WTC11 (cell line): ENCODE measurements at regions not wholly inside any gene's neighbourhood (a gene's known extent, or its start where the extent isn't known, plus 50 kb on each side); places are given as distances from the start of the nearest gene placed in this dataset.
A peak's percentile ranks its signal among the peaks of the same experiment; 100 is the strongest.

ENCODE experiments used
- ATAC-seq: fragments of 200-7000 bp; cut with Tn5 transposase; 2 replicates; pipeline ENCODE4 v1.10.0; 2021; ENCODE audit warnings: mild to moderate bottlenecking, moderate library complexity
- CTCF ChIA-PET: fragments of 300-600 bp; sonication (Branson Sonifier 250); formaldehyde crosslinking; loops from one replicate; lab custom pipeline; 2021; ENCODE audit warnings: antibody characterized with exemption; lab: Charles Lee
- POLR2A ChIA-PET: fragments of 350-600 bp; sonication (Branson Sonifier 250); formaldehyde crosslinking; loops from one replicate; lab custom pipeline; 2021; ENCODE audit warnings: antibody characterized with exemption; lab: Charles Lee
- DNase-seq: peaks from one replicate; pipeline ENCODE4 v3.0.0; 2021; ENCODE audit warnings: low spot score
- H3K27ac Mint-ChIP-seq: 2 replicates; pipeline ENCODE4 v1.8.0; 2021; ENCODE audit warnings: mixed read lengths
- H3K27me3 Mint-ChIP-seq: 2 replicates; pipeline ENCODE4 v1.8.0; 2021; ENCODE audit warnings: low read depth, mild to moderate bottlenecking, moderate library complexity, mixed read lengths
- H3K36me3 Mint-ChIP-seq: 2 replicates; pipeline ENCODE4 v1.8.0; 2021; ENCODE audit warnings: mixed read lengths
- H3K4me1 Mint-ChIP-seq: 2 replicates; pipeline ENCODE4 v1.8.0; 2022; ENCODE audit warnings: mixed read lengths
- H3K4me3 Mint-ChIP-seq: 2 replicates; pipeline ENCODE4 v1.8.0; 2021; ENCODE audit warnings: mild to moderate bottlenecking, moderate library complexity, mixed read lengths
- H3K9me3 Mint-ChIP-seq: 2 replicates; pipeline ENCODE4 v1.8.0; 2021; ENCODE audit warnings: mixed read lengths
- ATF1 ChIP-seq: sonication (generic); formaldehyde crosslinking; IDR thresholded peaks from 2 replicates; pipeline ENCODE4 v1.8.1; 2023; ENCODE audit warnings: mild to moderate bottlenecking, moderate library complexity, missing genetic modification reagents
- CBFB ChIP-seq: sonication (generic); formaldehyde crosslinking; IDR thresholded peaks from 2 replicates; pipeline ENCODE4 v1.8.1; 2022; ENCODE audit warnings: mild to moderate bottlenecking, low read depth, missing genetic modification reagents
- E2F4 ChIP-seq: sonication (generic); formaldehyde crosslinking; IDR thresholded peaks from 2 replicates; pipeline ENCODE4 v1.8.1; 2022; ENCODE audit warnings: low read depth, mild to moderate bottlenecking, moderate library complexity, missing genetic modification reagents, borderline replicate concordance
- FOXP1 ChIP-seq: sonication (generic); formaldehyde crosslinking; IDR thresholded peaks from 2 replicates; pipeline ENCODE4 v1.8.0; 2022; ENCODE audit warnings: missing genetic modification reagents, mild to moderate bottlenecking, moderate library complexity, borderline replicate concordance
- HMGA2 ChIP-seq: fragments of 250-450 bp; sonication (Bioruptor Pico); IDR thresholded peaks from 2 replicates; pipeline ENCODE4 v1.4.0; 2021; ENCODE audit warnings: mild to moderate bottlenecking, moderate library complexity
- KAT7 ChIP-seq: sonication (generic); formaldehyde crosslinking; IDR thresholded peaks from 2 replicates; pipeline ENCODE4 v1.8.1; 2023; ENCODE audit warnings: missing genetic modification reagents, mild to moderate bottlenecking, borderline replicate concordance
- MYBL2 ChIP-seq: sonication (generic); formaldehyde crosslinking; IDR thresholded peaks from 2 replicates; pipeline ENCODE4 v1.8.1; 2023; ENCODE audit warnings: mild to moderate bottlenecking, moderate library complexity, missing genetic modification reagents
- NFYB ChIP-seq: sonication (generic); formaldehyde crosslinking; conservative IDR thresholded peaks from 2 replicates; pipeline ENCODE4 v1.8.0; 2022; ENCODE audit warnings: low read depth, missing genetic modification reagents
- SMAD3 ChIP-seq: sonication (generic); formaldehyde crosslinking; IDR thresholded peaks from 2 replicates; pipeline ENCODE4 v1.8.0; 2022; ENCODE audit warnings: missing genetic modification reagents, mild to moderate bottlenecking, borderline replicate concordance
- SP1 ChIP-seq: sonication (generic); formaldehyde crosslinking; conservative IDR thresholded peaks from 2 replicates; pipeline ENCODE4 v1.8.1; 2022; ENCODE audit warnings: missing genetic modification reagents
- TEAD1 ChIP-seq: sonication (generic); formaldehyde crosslinking; IDR thresholded peaks from 2 replicates; pipeline ENCODE4 v1.8.0; 2022; ENCODE audit warnings: mild to moderate bottlenecking, missing genetic modification reagents
- ZBTB21 ChIP-seq: sonication (generic); formaldehyde crosslinking; IDR thresholded peaks from 2 replicates; pipeline ENCODE4 v1.8.1; 2023; ENCODE audit warnings: mild to moderate bottlenecking, missing genetic modification reagents, borderline replicate concordance
- ZNF416 ChIP-seq: fragments of 250-450 bp; sonication (Bioruptor Pico); IDR thresholded peaks from 2 replicates; pipeline ENCODE4 v1.9.0; 2021; ENCODE audit warnings: mild to moderate bottlenecking, inconsistent platforms
- ZNF512 ChIP-seq: sonication (generic); formaldehyde crosslinking; IDR thresholded peaks from 2 replicates; pipeline ENCODE4 v1.8.1; 2022; ENCODE audit warnings: missing genetic modification reagents, borderline replicate concordance
- TF ChIP-seq, protein P1 (sequence below): fragments of 250-450 bp; sonication (Bioruptor Pico); IDR thresholded peaks from 2 replicates; pipeline ENCODE4 v1.9.0; 2021; ENCODE audit warnings: moderate library complexity, mild to moderate bottlenecking, inconsistent platforms, borderline replicate concordance
- TF ChIP-seq, protein P2 (sequence below): sonication (generic); formaldehyde crosslinking; IDR thresholded peaks from 2 replicates; pipeline ENCODE4 v1.8.0; 2023; ENCODE audit warnings: missing genetic modification reagents, mild to moderate bottlenecking, borderline replicate concordance
- TF ChIP-seq, protein P3 (sequence below): sonication (generic); formaldehyde crosslinking; IDR thresholded peaks from 2 replicates; pipeline ENCODE4 v1.8.1; 2022; ENCODE audit warnings: mild to moderate bottlenecking, missing genetic modification reagents, moderate library complexity, borderline replicate concordance

DNA sequence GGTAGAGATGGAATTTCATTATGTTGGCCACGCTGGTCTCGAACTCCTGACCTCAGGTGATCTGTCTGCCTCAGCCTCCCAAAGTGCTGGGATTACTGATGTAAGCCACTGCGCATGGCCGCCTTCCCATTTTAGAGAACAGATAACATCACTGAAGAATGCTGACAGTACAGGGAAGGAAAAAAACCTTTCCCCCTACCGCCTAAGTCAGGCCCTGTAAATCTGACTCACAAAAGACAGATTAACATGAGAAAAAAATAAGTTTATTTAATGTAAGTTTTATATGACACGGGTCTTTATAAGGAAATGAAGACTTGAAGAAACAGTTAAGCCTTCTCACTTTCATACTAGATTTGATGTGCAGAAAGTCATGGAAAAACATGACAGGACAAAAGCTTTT, 227.2 kb upstream of the ZNF608 start (continued):
- no peak for TF ChIP-seq ZNF416
- TF ChIP-seq, protein P1, sequence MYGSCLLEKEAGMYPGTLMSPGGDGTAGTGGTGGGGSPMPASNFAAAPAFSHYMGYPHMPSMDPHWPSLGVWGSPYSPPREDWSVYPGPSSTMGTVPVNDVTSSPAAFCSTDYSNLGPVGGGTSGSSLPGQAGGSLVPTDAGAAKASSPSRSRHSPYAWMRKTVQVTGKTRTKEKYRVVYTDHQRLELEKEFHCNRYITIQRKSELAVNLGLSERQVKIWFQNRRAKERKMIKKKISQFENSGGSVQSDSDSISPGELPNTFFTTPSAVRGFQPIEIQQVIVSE (CRISPR knock-in tag), result no peak
- TF ChIP-seq, protein P2, sequence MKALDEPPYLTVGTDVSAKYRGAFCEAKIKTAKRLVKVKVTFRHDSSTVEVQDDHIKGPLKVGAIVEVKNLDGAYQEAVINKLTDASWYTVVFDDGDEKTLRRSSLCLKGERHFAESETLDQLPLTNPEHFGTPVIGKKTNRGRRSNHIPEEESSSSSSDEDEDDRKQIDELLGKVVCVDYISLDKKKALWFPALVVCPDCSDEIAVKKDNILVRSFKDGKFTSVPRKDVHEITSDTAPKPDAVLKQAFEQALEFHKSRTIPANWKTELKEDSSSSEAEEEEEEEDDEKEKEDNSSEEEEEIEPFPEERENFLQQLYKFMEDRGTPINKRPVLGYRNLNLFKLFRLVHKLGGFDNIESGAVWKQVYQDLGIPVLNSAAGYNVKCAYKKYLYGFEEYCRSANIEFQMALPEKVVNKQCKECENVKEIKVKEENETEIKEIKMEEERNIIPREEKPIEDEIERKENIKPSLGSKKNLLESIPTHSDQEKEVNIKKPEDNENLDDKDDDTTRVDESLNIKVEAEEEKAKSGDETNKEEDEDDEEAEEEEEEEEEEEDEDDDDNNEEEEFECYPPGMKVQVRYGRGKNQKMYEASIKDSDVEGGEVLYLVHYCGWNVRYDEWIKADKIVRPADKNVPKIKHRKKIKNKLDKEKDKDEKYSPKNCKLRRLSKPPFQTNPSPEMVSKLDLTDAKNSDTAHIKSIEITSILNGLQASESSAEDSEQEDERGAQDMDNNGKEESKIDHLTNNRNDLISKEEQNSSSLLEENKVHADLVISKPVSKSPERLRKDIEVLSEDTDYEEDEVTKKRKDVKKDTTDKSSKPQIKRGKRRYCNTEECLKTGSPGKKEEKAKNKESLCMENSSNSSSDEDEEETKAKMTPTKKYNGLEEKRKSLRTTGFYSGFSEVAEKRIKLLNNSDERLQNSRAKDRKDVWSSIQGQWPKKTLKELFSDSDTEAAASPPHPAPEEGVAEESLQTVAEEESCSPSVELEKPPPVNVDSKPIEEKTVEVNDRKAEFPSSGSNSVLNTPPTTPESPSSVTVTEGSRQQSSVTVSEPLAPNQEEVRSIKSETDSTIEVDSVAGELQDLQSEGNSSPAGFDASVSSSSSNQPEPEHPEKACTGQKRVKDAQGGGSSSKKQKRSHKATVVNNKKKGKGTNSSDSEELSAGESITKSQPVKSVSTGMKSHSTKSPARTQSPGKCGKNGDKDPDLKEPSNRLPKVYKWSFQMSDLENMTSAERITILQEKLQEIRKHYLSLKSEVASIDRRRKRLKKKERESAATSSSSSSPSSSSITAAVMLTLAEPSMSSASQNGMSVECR (CRISPR knock-in tag), result no peak
- TF ChIP-seq ZNF512 (CRISPR knock-in tag), result no peak
- TF ChIP-seq TEAD1 (CRISPR knock-in tag), result no peak
- TF ChIP-seq ATF1 (CRISPR knock-in tag), result no peak

GRCh38 chr5:124976086-124976485, 229.6 kb upstream of the ZNF608 start:
- peaks cover 56% of the 10 kb centered on the region for H3K4me1 Mint-ChIP-seq
- TF ChIP-seq FOXP1 (CRISPR knock-in tag), result 0 out of 2 replicates have a peak, but pooled peaks have one; percentile 56
- no peak for TF ChIP-seq ZBTB21
- peak; percentile 53; the same call in 1 of the 2 replicates for TF ChIP-seq MYBL2
- H3K36me3 Mint-ChIP-seq, result peaks cover 41% of the 10 kb centered on the region
- peaks cover 13% of the 10 kb centered on the region for H3K27me3 Mint-ChIP-seq
- H3K4me3 Mint-ChIP-seq, result no peak overlapping the region
- ATAC-seq (no peak), DNase-seq (no peak)
- CTCF ChIA-PET, result no interaction called here
- POLR2A ChIA-PET, result no interaction called here
- no peak overlapping the region for H3K27ac Mint-ChIP-seq
- peaks cover 32% of the 10 kb centered on the region for H3K9me3 Mint-ChIP-seq

DNA sequence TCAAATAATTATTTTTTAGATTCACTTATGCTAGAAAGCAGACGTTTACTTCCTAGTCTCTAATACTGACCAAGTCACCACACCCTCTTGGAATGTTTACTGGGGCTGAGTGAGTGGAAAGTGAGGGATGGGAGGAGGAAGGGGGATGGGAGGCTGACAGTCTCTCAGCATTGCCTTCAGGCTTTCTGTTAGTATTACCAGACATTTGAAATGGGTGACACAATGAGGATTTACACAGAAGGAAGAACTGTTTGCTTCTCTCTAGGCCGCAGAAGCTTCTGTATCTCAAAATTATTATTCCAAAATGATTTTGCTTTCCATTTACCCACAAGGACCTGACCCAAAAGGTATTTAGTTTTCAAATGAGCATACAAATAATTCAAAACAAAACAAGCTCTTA, 232.8 kb upstream of the ZNF608 start:
- no peak overlapping the region for H3K4me3 Mint-ChIP-seq
- POLR2A ChIA-PET, result interaction anchor here (0.6 kb wide), 1 partner anchor 318 kb away, joined by 3 read pairs; no protein-coding TSS in a partner anchor

DNA sequence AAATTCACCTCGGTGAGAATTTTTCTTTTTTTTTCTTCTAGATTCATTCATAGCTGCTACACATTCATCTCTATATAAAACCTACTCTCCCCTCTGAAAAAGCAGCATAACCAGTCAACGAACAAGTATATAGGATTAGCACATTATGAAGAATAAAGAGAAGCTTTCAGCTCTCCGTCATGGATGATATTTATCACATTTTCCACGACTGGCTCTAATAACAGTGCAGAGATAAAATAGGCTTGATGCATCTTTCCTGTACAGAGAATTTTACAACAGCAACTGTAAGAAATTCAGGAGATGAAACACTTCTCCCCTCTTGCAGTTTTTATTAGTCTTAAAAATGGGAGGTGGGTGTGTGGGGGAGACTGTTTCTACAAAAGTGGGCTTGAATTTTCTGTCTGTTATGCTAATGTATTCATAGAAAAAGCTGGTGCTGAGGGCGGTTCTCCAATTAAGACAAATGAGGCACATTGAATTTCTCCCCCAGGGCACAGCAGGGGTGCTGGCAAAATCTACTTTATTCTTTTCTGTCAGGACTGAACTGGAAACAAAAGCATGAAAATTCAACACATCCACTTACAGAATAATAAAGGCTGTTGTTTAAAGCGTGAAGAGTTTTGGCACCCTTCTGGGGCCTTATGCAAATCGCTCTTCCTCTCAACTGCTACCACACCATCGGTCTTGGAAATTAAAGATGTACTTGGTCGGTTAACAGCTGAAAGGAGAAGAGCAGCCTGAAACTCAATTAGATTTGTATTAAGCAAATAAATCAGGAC, 233.9 kb upstream of the ZNF608 start:
- CTCF ChIA-PET, result interaction anchor here (0.6 kb wide), 1 partner anchor 746 kb away, joined by 4 read pairs; no protein-coding TSS in a partner anchor
- H3K36me3 Mint-ChIP-seq, result peaks cover 62% of the 10 kb centered on the region
- POLR2A ChIA-PET, result no interaction called here
- H3K4me3 Mint-ChIP-seq, result peak overlapping the region; percentile 36
- ATAC-seq (peak; percentile 82), DNase-seq (peak; percentile 53)
- H3K4me1 Mint-ChIP-seq, result peaks cover 40% of the 10 kb centered on the region
- H3K27ac Mint-ChIP-seq, result peak overlapping the region; percentile 85
- H3K9me3 Mint-ChIP-seq, result peaks cover 45% of the 10 kb centered on the region
- H3K27me3 Mint-ChIP-seq, result peaks cover 40% of the 10 kb centered on the region
- TF ChIP-seq KAT7 (CRISPR knock-in tag) (no peak), HMGA2 (CRISPR knock-in tag) (no peak), NFYB (no peak), SMAD3 (no peak), CBFB (no peak), E2F4 (CRISPR knock-in tag) (no peak)
- TF ChIP-seq, protein P3, sequence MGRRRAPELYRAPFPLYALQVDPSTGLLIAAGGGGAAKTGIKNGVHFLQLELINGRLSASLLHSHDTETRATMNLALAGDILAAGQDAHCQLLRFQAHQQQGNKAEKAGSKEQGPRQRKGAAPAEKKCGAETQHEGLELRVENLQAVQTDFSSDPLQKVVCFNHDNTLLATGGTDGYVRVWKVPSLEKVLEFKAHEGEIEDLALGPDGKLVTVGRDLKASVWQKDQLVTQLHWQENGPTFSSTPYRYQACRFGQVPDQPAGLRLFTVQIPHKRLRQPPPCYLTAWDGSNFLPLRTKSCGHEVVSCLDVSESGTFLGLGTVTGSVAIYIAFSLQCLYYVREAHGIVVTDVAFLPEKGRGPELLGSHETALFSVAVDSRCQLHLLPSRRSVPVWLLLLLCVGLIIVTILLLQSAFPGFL (CRISPR knock-in tag), result no peak

More for the DNA sequence above, 232.8 kb upstream of the ZNF608 start:
- peaks cover 43% of the 10 kb centered on the region for H3K4me1 Mint-ChIP-seq
- DNase-seq (peak; percentile 26), ATAC-seq (peak; percentile 83)
- peak overlapping the region; percentile 80 for H3K27ac Mint-ChIP-seq
- TF ChIP-seq SP1 (CRISPR knock-in tag), result no peak
- TF ChIP-seq TEAD1 (CRISPR knock-in tag), result peak; percentile 32; the same call in 1 of the 2 replicates
- peaks cover 60% of the 10 kb centered on the region for H3K36me3 Mint-ChIP-seq
- H3K27me3 Mint-ChIP-seq, result peaks cover 38% of the 10 kb centered on the region
- H3K9me3 Mint-ChIP-seq, result peaks cover 40% of the 10 kb centered on the region
- CTCF ChIA-PET, result no interaction called here
